ENCODE measurements at regions not wholly inside any gene's neighbourhood (a gene's known extent, or its start where the extent isn't known, plus 50 kb on each side); places are given as distances from the start of the nearest gene placed in this dataset.

DNA sequence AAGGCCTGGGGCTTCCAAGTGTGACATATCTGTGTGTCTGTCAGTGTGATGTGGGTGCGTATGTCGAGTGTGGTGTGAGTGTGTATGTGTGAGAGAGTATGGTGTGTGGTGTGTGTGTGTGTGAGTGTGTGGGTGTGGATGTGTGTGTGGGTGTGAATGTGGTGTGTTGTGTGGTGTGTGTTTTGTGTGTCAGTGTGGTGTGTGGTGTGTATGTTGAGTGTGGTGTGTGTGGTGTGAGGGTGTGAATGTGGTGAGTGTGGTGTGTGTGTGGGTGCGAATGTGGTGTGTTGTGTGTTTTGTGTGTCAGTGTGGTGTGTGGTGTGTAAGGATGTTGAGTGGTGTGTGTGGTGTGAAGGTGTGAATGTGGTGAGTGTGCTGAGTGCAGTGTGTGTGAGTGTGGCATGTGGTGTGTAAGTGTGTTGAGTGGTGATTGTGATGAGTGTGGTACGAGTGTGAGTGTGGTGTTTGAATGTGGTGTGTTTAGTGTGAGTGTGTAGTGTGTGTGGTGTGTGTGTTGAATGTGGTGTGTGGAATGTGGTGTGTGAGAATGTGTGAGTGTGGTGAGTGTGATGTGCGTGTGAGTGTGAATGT is 61.6 kb upstream of the SORCS2 start:
- H3K9ac ChIP-seq (ENCODE audit: low read length in 3 of 3), result no peak overlapping the region
- H3K4me1 ChIP-seq (ENCODE audit: control insufficient read depth in 2 of 3, insufficient read depth in 2 of 3, low read depth in 1 of 3, low read length in 3 of 3), result peaks cover 0 to 5% (median 0%) of the 10 kb centered on the region in 3 donors
- peaks cover 0 to 5% (median 0%) of the 10 kb centered on the region in 3 donors for H3K9me3 ChIP-seq (ENCODE audit: control insufficient read depth in 2 of 3, insufficient read depth in 1 of 3, low read length in 3 of 3)
- H3K4me3 ChIP-seq (ENCODE audit: low read length in 3 of 3), result no peak overlapping the region
- H3K36me3 ChIP-seq (ENCODE audit: control insufficient read depth in 2 of 3, insufficient read depth in 3 of 3, low read length in 3 of 3), result peaks cover 0 to 3% (median 0%) of the 10 kb centered on the region in 3 donors
- H3K27ac ChIP-seq (ENCODE audit: low read depth in 2 of 2, low read length in 2 of 2), result no peak overlapping the region
- DNase-seq (no peak), FAIRE-seq (no peak)
- intact Hi-C loops (cut with DNase I), result no loop called here
- TF ChIP-seq, protein P1, sequence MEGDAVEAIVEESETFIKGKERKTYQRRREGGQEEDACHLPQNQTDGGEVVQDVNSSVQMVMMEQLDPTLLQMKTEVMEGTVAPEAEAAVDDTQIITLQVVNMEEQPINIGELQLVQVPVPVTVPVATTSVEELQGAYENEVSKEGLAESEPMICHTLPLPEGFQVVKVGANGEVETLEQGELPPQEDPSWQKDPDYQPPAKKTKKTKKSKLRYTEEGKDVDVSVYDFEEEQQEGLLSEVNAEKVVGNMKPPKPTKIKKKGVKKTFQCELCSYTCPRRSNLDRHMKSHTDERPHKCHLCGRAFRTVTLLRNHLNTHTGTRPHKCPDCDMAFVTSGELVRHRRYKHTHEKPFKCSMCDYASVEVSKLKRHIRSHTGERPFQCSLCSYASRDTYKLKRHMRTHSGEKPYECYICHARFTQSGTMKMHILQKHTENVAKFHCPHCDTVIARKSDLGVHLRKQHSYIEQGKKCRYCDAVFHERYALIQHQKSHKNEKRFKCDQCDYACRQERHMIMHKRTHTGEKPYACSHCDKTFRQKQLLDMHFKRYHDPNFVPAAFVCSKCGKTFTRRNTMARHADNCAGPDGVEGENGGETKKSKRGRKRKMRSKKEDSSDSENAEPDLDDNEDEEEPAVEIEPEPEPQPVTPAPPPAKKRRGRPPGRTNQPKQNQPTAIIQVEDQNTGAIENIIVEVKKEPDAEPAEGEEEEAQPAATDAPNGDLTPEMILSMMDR (IDR thresholded peaks at IDR 0.05; ENCODE audit: borderline replicate concordance, extremely low read depth, insufficient read depth), result no peak
- no peaks in the 10 kb centered on the region for H3K27me3 ChIP-seq (ENCODE audit: control insufficient read depth, insufficient read depth, low read length)

DNA sequence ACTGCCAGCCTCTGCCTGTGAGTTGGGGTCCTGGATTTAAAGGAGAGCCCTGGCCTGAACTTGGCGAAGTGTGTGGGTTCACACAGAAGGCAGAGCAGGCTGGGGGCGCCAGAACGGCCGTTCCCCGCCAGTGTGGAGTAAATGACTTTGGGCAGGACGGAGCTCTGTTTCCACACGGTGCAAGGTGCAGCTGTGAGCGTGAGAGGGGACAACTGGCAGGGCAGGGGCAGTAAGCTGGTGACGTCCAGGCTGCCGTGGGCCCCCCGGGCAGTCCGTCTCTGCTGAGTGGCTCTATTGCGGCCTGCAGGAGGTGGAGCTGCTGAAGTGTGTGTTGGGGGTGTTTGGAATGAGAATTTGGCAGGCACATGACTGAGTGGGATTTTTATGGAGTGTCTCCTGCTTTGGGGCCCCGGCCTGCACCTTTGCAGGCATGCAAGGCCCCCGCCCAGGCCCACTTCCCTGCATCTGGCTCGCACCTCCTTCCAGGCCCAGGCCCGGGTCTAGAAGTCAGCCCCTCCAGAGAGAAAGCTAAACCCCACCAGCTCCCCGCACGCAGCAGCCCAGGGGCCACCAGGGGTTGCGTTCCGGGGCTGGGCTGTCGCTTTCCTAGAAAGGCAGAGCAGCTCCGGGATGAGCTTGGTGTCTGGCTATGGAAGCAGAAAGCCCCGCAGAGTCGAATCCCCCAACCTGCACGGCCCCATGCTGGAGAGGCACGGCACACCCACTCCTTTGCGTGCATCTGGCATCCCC is 62.2 kb upstream of the GRPEL1 start:
- peaks cover 0 to 3% (median 0%) of the 10 kb centered on the region in 3 donors for H3K36me3 ChIP-seq (ENCODE audit: control insufficient read depth in 2 of 3, insufficient read depth in 3 of 3, low read length in 3 of 3)
- FAIRE-seq (no peak), DNase-seq (peak in 1 of 5 donors; percentile 55)
- H3K9me3 ChIP-seq (ENCODE audit: control insufficient read depth in 2 of 3, insufficient read depth in 1 of 3, low read length in 3 of 3), result peaks cover 0 to 5% (median 0%) of the 10 kb centered on the region in 3 donors
- intact Hi-C loops (cut with DNase I), result no loop called here
- H3K9ac ChIP-seq (ENCODE audit: low read length in 3 of 3), result no peak overlapping the region
- peaks cover 0 to 7% (median 2%) of the 10 kb centered on the region in 3 donors for H3K4me1 ChIP-seq (ENCODE audit: control insufficient read depth in 2 of 3, insufficient read depth in 2 of 3, low read depth in 1 of 3, low read length in 3 of 3)
- no peaks in the 10 kb centered on the region for H3K27me3 ChIP-seq (ENCODE audit: control insufficient read depth, insufficient read depth, low read length)
- no peak overlapping the region for H3K4me3 ChIP-seq (ENCODE audit: low read length in 3 of 3)
- H3K27ac ChIP-seq (ENCODE audit: low read depth in 2 of 2, low read length in 2 of 2), result no peak overlapping the region
- TF ChIP-seq, protein P1 (IDR thresholded peaks at IDR 0.05; ENCODE audit: borderline replicate concordance, extremely low read depth, insufficient read depth), result no peak

DNA sequence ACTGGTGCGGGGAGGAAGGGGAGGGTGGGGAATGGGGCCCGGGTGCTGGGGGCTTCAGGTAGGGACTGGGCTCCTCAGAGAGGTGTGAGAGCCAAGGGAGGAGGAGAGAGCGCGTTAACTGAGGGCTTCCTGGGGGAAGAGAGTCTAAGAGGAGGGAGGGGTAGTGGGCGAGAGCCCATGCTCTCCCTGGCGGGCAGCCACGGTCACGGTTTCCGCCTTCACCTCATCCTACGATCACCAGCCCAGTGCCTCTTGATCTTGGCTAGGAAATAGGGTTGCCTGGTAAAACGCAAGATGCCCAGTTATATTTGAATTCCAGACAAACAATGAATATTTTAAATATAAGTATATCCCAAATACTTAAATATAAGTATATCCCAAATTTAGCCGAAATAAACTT is 60.8 kb upstream of the GRPEL1 start:
- Histone ChIP-seq H3K9ac (ENCODE audit: low read length in 3 of 3) (no peak overlapping the region), H3K27me3 (ENCODE audit: control insufficient read depth, insufficient read depth, low read length) (no peaks in the 10 kb centered on the region), H3K36me3 (ENCODE audit: control insufficient read depth in 2 of 3, insufficient read depth in 3 of 3, low read length in 3 of 3) (peaks cover 0 to 3% (median 0%) of the 10 kb centered on the region in 3 donors), H3K4me1 (ENCODE audit: control insufficient read depth in 2 of 3, insufficient read depth in 2 of 3, low read depth in 1 of 3, low read length in 3 of 3) (peaks cover 0 to 7% (median 7%) of the 10 kb centered on the region in 3 donors), H3K27ac (ENCODE audit: low read depth in 2 of 2, low read length in 2 of 2) (no peak overlapping the region), H3K9me3 (ENCODE audit: control insufficient read depth in 2 of 3, insufficient read depth in 1 of 3, low read length in 3 of 3) (peaks cover 0 to 5% (median 0%) of the 10 kb centered on the region in 3 donors), H3K4me3 (ENCODE audit: low read length in 3 of 3) (no peak overlapping the region)
- FAIRE-seq (no peak), DNase-seq (peak in 2 of 5 donors; percentile 51 to 58)
- intact Hi-C loops (cut with DNase I), result no loop called here
- TF ChIP-seq, protein P1 (IDR thresholded peaks at IDR 0.05; ENCODE audit: borderline replicate concordance, extremely low read depth, insufficient read depth), result no peak

All from kidney (tissue), 13 donors.